Upper lobe of left lung (tissue), 4 donors: ENCODE measurements at regions not wholly inside any gene's neighbourhood (a gene's known extent, or its start where the extent isn't known, plus 50 kb on each side); places are given as distances from the start of the nearest gene placed in this dataset.

Source experiments
- POLR2A ChIP-seq, 4 donors: fragments of 450-650 bp; IDR thresholded peaks; one replicate each; pipeline ENCODE4 v1.5.1; 2016 to 2017; ENCODE audit warnings: antibody characterized with exemption in 4 of 4, mild to moderate bottlenecking in 2 of 4
- POLR2AphosphoS5 ChIP-seq, 2 donors: sonication (generic); formaldehyde crosslinking; IDR thresholded peaks; one replicate each; pipeline ENCODE4 v1.5.1; 2017; ENCODE audit warnings: antibody characterized with exemption in 2 of 2

DNA sequence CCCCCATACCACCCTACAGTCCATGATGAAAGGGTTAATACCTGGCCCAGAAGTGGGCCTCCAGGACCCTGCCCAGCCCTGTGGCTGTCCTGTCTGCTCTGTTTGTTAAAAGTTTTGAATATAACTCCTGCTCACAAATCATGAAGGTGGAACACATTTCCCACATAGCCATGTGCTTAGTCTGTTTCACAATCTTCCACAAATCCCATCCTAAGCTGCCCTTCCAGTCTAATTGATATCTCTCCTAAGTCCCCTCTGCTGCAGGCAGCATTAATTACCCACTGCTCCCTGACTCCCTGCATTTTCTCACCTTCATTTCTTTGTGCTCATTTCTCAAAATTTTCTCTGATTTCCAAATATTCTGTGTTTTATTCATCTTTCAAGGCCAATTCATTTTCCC is 142.6 kb downstream of the AASDH start:
- TF ChIP-seq POLR2A (IDR thresholded peaks at IDR 0.05), result no peak
- no peak for TF ChIP-seq POLR2AphosphoS5 (IDR thresholded peaks at IDR 0.05)
